GM23338 (cell line): ENCODE measurements at regions not wholly inside any gene's neighbourhood (a gene's known extent, or its start where the extent isn't known, plus 50 kb on each side); places are given as distances from the start of the nearest gene placed in this dataset.

Experiments
- CREB1 ChIP-seq: fragments of 250-450 bp; sonication (Bioruptor Pico); IDR thresholded peaks from 2 replicates; pipeline ENCODE4 v1.5.0; 2020; ENCODE audit warnings: low read depth, mild to moderate bottlenecking, moderate library complexity
- CTCF ChIP-seq, 2 experiments: fragments of 200-600 bp in 1 of 2; sonication (generic) in 1 of 2; conservative IDR thresholded peaks; 2 replicates each; pipeline versions ENCODE4 v1.5.1 to v1.6.1; 2016 to 2017; ENCODE audit warnings: antibody characterized with exemption in 2 of 2, low read depth in 2 of 2, mild to moderate bottlenecking in 2 of 2, moderate library complexity in 1 of 2
- ETS1 ChIP-seq: IDR thresholded peaks from 2 replicates; pipeline ENCODE4 v1.6.1; 2016; ENCODE audit warnings: antibody characterized with exemption
- EZH2 ChIP-seq: fragments of 200-600 bp; sonication (generic); IDR thresholded peaks from one replicate; pipeline ENCODE4 v1.8.0; 2017; ENCODE audit warnings: antibody characterized with exemption, mild to moderate bottlenecking, low read depth; ENCODE audit not compliant: unreplicated experiment
- EZH2phosphoT487 ChIP-seq: fragments of 200-600 bp; sonication (generic); IDR thresholded peaks from one replicate; pipeline ENCODE4 v1.8.1; 2018; ENCODE audit warnings: antibody characterized with exemption; ENCODE audit not compliant: unreplicated experiment
- NANOG ChIP-seq: IDR thresholded peaks from 2 replicates; pipeline ENCODE4 v1.6.1; 2016; ENCODE audit warnings: antibody characterized with exemption, borderline replicate concordance
- POLR2AphosphoS5 ChIP-seq: IDR thresholded peaks from 2 replicates; pipeline ENCODE4 v1.6.1; 2016; ENCODE audit warnings: antibody characterized with exemption, low read depth
- REST ChIP-seq: IDR thresholded peaks from one replicate; pipeline ENCODE4 v1.6.1; 2018; ENCODE audit warnings: antibody characterized with exemption; ENCODE audit not compliant: unreplicated experiment
- STAT1 ChIP-seq: IDR thresholded peaks from one replicate; pipeline ENCODE4 v1.6.1; 2016; ENCODE audit warnings: antibody characterized with exemption; ENCODE audit not compliant: unreplicated experiment
- ZNF114 ChIP-seq: fragments of 250-450 bp; sonication (Bioruptor Pico); IDR thresholded peaks from 2 replicates; pipeline ENCODE4 v1.5.0; 2020; ENCODE audit warnings: mild to moderate bottlenecking, moderate library complexity
- ZNF331 ChIP-seq: fragments of 250-450 bp; sonication (Bioruptor Pico); IDR thresholded peaks from 2 replicates; pipeline ENCODE4 v1.5.0; 2020; ENCODE audit warnings: low read depth, mild to moderate bottlenecking, moderate library complexity
- ZNF462 ChIP-seq: fragments of 250-450 bp; sonication (Bioruptor Pico); IDR thresholded peaks from 2 replicates; pipeline ENCODE4 v1.5.0; 2020; ENCODE audit warnings: mild to moderate bottlenecking, moderate library complexity

DNA sequence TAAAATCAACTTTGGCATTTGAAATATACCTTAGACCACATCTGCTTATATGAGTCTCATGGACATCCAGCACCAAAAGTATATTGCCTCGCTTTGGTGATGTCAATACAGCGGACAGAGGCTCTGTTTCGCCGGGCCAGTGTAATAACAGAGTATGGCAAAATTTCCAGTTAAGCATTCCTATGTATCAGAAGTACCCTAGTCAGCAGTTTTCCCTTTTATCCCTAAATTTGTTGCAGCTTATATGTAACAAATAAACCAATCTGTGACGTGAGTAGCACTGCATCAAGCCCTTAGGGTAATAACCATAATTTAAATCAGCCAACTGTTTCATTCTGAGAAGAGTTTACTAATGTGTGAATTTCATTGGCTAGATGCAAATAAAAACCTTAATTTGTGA lies 585.5 kb upstream of the ADGRB3 start:
- TF ChIP-seq CTCF (conservative IDR thresholded peaks at IDR 0.05; ENCODE audit: low read depth in 2 of 2) (no peak), POLR2AphosphoS5 (no peak), EZH2 (no peak), EZH2phosphoT487 (no peak), ZNF114 (CRISPR knock-in tag) (no peak), REST (no peak), CREB1 (CRISPR knock-in tag) (no peak), ZNF462 (no peak), ETS1 (no peak), STAT1 (no peak), NANOG (no peak), ZNF331 (CRISPR knock-in tag) (no peak)
